Central memory CD8-positive, alpha-beta T cell (primary cell): ENCODE measurements at regions not wholly inside any gene's neighbourhood (a gene's known extent, or its start where the extent isn't known, plus 50 kb on each side); places are given as distances from the start of the nearest gene placed in this dataset.

Source experiments
- ATAC-seq: fragments of 150-1000 bp; cut with Tn5 transposase; replicated peaks from 2 replicates; pipeline ENCODE4 v1.10.0; 2022; ENCODE audit warnings: mild to moderate bottlenecking, moderate FRiP score, moderate number of reproducible peaks; ENCODE audit not compliant: poor library complexity, severe bottlenecking; ENCODE audit errors: extremely low read depth
- DNase-seq, 2 donors: peaks; one replicate each; pipeline ENCODE4 v3.0.0; 2021; ENCODE audit warnings: low spot score in 2 of 2
- H3K27ac Mint-ChIP-seq: one replicate; pipeline ENCODE4 v1.8.0; 2022; ENCODE audit warnings: low read depth, mild to moderate bottlenecking, moderate library complexity, mixed read lengths
- H3K27me3 Mint-ChIP-seq: one replicate; pipeline ENCODE4 v1.8.0; 2022; ENCODE audit warnings: mixed read lengths
- H3K36me3 Mint-ChIP-seq: one replicate; pipeline ENCODE4 v1.8.0; 2022; ENCODE audit warnings: mild to moderate bottlenecking, moderate library complexity, mixed read lengths; ENCODE audit not compliant: insufficient read depth
- H3K4me1 Mint-ChIP-seq: one replicate; pipeline ENCODE4 v1.8.0; 2022; ENCODE audit warnings: mixed read lengths
- H3K4me3 Mint-ChIP-seq: one replicate; pipeline ENCODE4 v1.8.0; 2022; ENCODE audit warnings: mild to moderate bottlenecking, moderate library complexity, mixed read lengths
- H3K9me3 Mint-ChIP-seq: one replicate; pipeline ENCODE4 v1.8.0; 2022; ENCODE audit warnings: mixed read lengths

DNA sequence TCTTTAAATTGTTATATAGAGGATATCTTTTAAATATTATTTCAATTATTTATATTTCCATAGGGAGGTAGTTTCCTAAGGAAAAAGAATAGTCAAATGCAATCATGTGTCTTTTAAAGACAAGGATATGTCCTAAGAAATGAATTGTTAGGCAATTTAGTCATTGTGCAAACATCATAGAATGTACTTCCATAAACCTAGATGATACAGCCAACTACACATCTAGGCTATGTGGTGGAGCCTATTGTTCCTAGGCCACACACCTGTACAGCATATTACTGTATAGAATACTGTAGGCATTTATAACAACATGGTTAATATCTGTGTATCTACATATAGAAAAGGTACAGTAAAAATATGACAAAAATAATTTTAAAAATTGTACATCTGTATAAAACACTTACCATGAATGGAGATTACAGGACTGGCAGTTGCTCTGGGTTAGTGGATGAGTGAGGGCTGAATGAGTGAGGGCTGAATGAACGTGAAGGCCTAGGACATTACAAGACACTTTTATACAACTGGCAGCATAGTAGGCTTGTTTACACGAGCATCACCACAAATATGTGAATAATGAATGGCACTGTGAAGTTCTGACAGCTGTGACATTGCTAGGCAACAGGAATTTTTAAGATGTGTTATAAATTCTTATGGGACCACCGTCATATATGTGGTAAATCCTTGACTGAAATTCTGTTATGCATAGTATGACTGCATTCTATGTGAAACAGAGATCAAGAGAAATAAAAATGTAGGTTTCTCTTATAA is 1879.0 kb upstream of the RAG2 start:
- ATAC-seq (no peak), DNase-seq (no peak)
- Mint-ChIP-seq H3K36me3 (no peaks in the 10 kb centered on the region), H3K9me3 (peaks cover 6% of the 10 kb centered on the region), H3K27ac (no peak overlapping the region), H3K27me3 (no peaks in the 10 kb centered on the region), H3K4me1 (no peaks in the 10 kb centered on the region), H3K4me3 (no peak overlapping the region)

DNA sequence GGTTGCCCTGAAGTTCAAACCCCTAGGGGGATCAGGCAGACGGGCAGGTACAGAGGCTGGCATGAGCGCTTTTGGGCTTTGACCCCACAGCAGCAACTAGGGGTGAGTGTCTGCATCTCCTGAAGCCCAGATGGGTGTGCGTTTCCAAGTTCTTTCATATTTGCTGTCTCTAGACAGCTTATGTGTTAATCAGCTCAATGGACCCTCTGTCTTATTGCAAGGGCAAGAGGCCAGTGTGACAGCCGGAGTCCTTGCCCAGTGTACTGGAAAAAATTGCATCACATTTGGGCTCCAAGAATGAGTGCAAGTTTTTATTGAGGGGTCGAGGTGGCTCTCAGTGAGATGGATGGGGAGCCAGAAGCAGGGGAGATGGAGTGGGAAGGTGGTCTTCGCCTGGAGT is 1863.7 kb upstream of the RAG2 start:
- ATAC-seq, result no peak
- no peak for DNase-seq
- Mint-ChIP-seq H3K4me3 (no peak overlapping the region), H3K27ac (no peak overlapping the region), H3K27me3 (no peaks in the 10 kb centered on the region), H3K36me3 (no peaks in the 10 kb centered on the region), H3K9me3 (peaks cover 12% of the 10 kb centered on the region), H3K4me1 (no peaks in the 10 kb centered on the region)

DNA sequence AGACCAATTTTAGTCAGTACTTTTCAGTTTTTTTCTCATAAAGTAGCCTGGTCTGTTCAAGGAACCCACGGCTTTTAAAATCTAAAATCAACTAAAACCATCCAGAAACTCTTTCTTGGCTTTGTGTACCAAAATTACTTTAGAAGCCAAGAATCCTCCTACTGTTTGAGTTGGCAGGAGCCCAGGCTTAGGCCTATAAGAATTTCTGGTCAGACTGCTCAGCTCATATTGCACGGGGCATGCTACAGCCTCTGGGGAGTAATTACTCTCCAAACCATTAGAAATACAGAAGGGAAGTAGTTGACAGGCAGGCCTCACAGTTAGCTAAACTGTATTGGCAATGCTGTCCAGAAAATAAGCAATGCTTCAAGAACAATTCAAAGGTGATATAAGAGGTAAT is 1862.9 kb upstream of the RAG2 start:
- Mint-ChIP-seq H3K9me3 (peaks cover 16% of the 10 kb centered on the region), H3K4me3 (no peak overlapping the region), H3K36me3 (no peaks in the 10 kb centered on the region), H3K27ac (no peak overlapping the region), H3K27me3 (no peaks in the 10 kb centered on the region), H3K4me1 (no peaks in the 10 kb centered on the region)
- ATAC-seq (no peak), DNase-seq (no peak)

DNA sequence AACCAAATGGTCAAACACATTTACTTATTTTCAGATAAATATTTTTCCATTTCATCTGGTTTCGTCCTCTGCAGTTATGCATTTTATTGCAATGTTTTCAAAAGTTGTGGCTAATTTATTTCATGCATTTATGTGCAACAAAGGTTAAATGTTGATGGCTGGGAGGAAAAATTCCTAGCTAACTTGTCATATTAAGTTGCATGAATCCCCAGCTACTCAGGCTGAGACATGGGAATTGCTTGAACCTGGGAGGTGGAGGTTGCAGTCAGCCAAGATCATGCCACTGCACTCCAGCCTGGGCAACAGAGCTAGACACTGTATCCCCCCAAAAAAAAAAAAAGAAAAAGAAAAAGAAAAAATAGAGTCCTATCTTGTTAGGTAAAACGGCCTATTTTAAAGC is 1862.4 kb upstream of the RAG2 start:
- DNase-seq, result no peak
- Mint-ChIP-seq H3K4me3 (no peak overlapping the region), H3K4me1 (no peaks in the 10 kb centered on the region), H3K27ac (no peak overlapping the region), H3K36me3 (no peaks in the 10 kb centered on the region), H3K27me3 (no peaks in the 10 kb centered on the region), H3K9me3 (peaks cover 14% of the 10 kb centered on the region)
- no peak for ATAC-seq

DNA sequence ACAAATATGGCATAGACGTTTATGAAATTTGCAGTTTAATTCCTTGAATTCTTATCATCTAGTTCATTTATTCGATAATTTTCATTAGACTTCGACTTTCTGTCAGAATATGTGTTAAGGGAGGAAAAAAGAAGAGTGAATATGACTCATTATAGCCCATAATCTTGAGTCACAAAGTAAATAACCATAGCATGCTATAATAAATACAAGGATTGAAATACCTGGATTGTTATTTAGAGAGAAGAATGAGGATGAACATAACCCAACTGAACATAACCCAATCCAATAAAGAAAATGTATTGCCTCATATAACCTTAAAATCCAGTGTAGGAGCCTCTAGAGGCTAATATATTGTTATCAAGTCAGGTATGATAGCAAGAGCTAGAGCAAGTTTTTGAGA is 1858.3 kb upstream of the RAG2 start:
- no peaks in the 10 kb centered on the region for H3K36me3 Mint-ChIP-seq
- H3K4me3 Mint-ChIP-seq, result no peak overlapping the region
- no peaks in the 10 kb centered on the region for H3K4me1 Mint-ChIP-seq
- no peak overlapping the region for H3K27ac Mint-ChIP-seq
- H3K27me3 Mint-ChIP-seq, result no peaks in the 10 kb centered on the region
- DNase-seq (no peak), ATAC-seq (no peak)
- H3K9me3 Mint-ChIP-seq, result peaks cover 23% of the 10 kb centered on the region

DNA sequence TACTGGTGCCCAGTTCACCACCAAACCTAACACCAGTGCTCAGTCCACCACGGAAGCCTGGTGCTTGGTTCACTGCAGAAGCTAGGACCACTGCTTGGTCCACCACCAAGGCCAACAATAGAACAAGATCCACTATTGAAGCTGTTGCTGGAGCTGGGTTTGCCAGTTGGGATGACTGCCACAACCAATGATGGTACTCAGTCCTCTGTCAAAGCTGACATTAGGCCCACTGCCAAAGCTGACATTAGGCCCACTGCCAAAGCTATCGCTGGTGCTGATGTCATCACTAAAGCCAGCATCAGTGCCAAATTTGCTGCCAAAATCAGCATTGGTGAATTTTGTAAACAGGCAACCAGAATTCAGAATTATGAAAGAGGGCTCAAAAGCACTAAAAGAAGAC is 1850.2 kb upstream of the RAG2 start:
- H3K27me3 Mint-ChIP-seq, result no peaks in the 10 kb centered on the region
- no peak for DNase-seq

DNA sequence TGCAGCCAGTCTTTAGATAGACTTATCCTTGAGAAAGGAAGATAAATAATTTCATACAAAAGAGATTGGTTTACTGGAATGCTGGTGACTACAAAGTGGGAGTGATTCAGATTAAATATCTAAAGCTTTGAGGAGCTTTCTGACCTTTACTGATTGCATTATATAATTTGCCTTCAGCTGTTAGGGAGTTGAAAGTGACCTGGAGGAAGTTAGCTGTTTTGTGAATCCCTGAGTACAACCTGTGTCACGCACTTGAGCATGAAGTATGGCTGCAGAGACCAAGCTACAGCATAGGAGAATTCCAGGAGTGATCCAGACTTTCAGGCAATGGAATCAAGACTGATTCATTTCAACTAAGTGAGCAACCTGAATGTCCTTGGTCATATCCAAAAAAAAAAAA is 1848.3 kb upstream of the RAG2 start:
- Mint-ChIP-seq H3K4me1 (no peaks in the 10 kb centered on the region), H3K27ac (no peak overlapping the region), H3K27me3 (no peaks in the 10 kb centered on the region), H3K4me3 (no peak overlapping the region), H3K9me3 (peaks cover 8% of the 10 kb centered on the region), H3K36me3 (no peaks in the 10 kb centered on the region)
- no peak for ATAC-seq
- no peak for DNase-seq

More for the DNA sequence above, 1850.2 kb upstream of the RAG2 start:
- Mint-ChIP-seq H3K9me3 (peaks cover 15% of the 10 kb centered on the region), H3K4me1 (no peaks in the 10 kb centered on the region), H3K36me3 (no peaks in the 10 kb centered on the region), H3K4me3 (no peak overlapping the region), H3K27ac (no peak overlapping the region)
- ATAC-seq, result no peak

DNA sequence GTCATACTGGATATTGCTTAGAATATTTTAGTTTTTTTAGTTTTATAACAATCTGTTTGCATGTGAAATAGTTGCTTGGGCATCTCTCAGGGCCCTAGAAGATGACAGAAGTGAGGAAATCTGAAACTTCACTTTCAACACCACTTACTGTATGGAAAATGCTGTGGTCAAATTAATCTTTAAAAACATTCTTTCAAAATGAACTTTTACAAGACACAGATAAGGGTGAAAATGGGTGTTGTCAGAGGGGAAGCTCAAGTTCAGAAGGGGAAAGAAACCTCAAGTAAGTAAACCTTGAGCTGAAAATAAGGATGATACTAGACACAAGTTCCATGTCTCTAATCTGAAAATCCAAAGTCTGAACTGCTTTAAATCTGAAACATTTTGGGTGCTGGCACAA is 1840.1 kb upstream of the RAG2 start:
- no peaks in the 10 kb centered on the region for H3K4me1 Mint-ChIP-seq
- H3K27me3 Mint-ChIP-seq, result no peaks in the 10 kb centered on the region
- ATAC-seq (no peak), DNase-seq (no peak)
- H3K27ac Mint-ChIP-seq, result no peak overlapping the region
- H3K36me3 Mint-ChIP-seq, result peaks cover 1% of the 10 kb centered on the region
- H3K4me3 Mint-ChIP-seq, result no peak overlapping the region
- peaks cover 24% of the 10 kb centered on the region for H3K9me3 Mint-ChIP-seq

DNA sequence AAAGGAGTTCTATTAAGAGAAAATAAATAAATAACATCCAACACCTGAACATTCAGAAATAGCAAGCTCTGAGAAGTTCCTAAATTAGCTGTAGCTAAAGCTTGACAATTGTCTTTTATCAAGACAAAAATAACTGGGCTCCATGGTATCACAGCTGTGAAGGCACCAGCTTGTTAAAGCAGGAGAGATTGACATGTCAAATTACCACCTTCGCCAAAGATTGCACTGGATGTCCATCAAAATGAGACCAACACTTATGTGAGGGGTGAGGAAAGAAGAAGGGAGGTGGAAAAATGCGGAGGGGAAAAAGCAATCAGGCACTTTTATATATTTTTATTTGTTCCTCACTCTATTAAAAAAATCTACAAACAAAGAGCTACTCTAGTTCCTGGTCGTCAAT is 1827.5 kb upstream of the RAG2 start:
- Mint-ChIP-seq H3K9me3 (peaks cover 16% of the 10 kb centered on the region), H3K4me3 (no peak overlapping the region), H3K36me3 (no peaks in the 10 kb centered on the region), H3K27ac (no peak overlapping the region), H3K27me3 (no peaks in the 10 kb centered on the region), H3K4me1 (no peaks in the 10 kb centered on the region)
- DNase-seq (no peak), ATAC-seq (no peak)

DNA sequence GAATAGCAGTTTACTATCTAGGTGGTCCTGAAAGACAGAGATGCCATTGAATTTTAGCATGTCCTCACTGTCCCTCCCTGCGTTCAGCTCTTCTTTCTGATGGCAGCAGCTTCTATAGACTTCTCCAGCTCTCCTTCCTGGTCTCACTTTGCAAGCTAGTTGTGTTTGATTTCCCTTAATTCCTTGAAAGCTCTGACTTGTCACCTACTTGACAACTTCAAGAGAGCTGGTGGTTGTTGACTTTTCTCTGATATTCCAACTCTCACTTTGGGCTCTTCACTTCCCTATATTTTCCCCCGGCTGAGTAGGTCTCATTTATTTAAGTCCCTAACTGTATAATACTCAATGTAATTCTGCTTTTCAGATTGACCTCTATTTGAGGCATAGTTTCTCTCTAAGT is 1825.0 kb upstream of the RAG2 start:
- H3K36me3 Mint-ChIP-seq, result no peaks in the 10 kb centered on the region
- no peaks in the 10 kb centered on the region for H3K27me3 Mint-ChIP-seq
- no peaks in the 10 kb centered on the region for H3K4me1 Mint-ChIP-seq
- DNase-seq (no peak), ATAC-seq (no peak)
- H3K27ac Mint-ChIP-seq, result no peak overlapping the region
- no peak overlapping the region for H3K4me3 Mint-ChIP-seq
- H3K9me3 Mint-ChIP-seq, result peaks cover 16% of the 10 kb centered on the region

DNA sequence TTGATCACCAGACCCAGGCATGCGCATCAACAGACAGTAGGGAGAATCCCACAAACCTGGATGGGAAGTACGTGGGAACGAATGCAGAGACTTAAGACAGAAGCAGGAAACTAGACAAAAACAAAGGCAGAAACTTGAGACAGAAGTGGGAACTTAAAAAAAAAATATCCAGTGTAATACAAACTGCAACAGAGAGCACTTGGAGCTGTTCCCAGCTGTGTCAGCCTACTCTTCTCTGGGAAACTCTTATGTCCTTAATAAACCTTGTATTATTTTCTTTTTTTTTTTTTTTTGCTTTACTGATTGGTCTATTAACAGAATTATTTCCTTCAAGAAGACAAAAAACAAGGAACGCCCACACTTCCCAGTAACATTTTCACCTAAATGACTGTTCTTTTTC is 1818.1 kb upstream of the RAG2 start:
- Mint-ChIP-seq H3K9me3 (peaks cover 44% of the 10 kb centered on the region), H3K4me3 (no peak overlapping the region), H3K27ac (no peak overlapping the region), H3K27me3 (no peaks in the 10 kb centered on the region), H3K4me1 (no peaks in the 10 kb centered on the region), H3K36me3 (peaks cover 1% of the 10 kb centered on the region)
- no peak for DNase-seq
- ATAC-seq, result no peak

DNA sequence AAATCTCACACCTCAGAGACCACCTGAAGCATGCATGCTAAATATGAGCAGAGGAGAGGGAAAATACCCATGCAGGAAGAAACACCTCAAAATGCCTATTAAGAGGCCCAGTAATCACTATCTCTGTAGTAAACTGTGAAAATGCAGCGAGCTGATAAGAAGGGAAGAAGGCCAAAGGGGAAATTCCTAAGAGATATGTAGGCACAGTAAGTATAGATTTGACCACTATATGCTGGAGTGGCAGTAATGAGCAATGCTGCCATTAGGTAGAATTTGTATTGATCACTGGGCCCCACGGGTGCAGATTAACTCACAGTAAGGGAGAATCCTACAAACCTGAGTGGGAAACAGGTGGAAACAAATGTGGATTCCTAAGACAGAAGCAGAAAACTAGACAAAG is 1813.1 kb upstream of the RAG2 start:
- no peak for DNase-seq
- no peaks in the 10 kb centered on the region for H3K4me1 Mint-ChIP-seq
- ATAC-seq, result no peak
- peaks cover 41% of the 10 kb centered on the region for H3K9me3 Mint-ChIP-seq
- no peak overlapping the region for H3K27ac Mint-ChIP-seq
- H3K27me3 Mint-ChIP-seq, result no peaks in the 10 kb centered on the region
- no peak overlapping the region for H3K4me3 Mint-ChIP-seq
- H3K36me3 Mint-ChIP-seq, result peaks cover 3% of the 10 kb centered on the region

DNA sequence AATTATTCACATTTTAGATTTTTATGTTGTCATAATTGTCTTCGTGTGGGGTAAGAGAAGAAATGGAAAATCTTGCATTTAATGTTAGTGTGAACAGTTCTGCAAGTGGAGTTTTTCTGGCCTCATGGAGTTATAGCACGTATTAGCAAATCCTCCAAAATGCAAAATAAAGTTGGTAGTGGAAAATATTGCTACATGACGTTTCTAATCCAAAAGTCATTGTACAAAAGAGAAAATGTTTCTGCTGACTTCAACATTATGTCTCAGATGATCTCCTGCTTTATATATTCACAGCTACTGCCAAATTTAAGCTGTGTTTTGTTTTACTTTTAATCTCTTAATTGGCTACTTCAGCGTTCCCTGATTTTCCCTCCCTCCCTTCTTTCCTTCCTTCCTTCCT is 1804.0 kb upstream of the RAG2 start:
- no peaks in the 10 kb centered on the region for H3K4me1 Mint-ChIP-seq
- H3K36me3 Mint-ChIP-seq, result no peaks in the 10 kb centered on the region
- DNase-seq (no peak), ATAC-seq (no peak)
- no peak overlapping the region for H3K27ac Mint-ChIP-seq
- H3K27me3 Mint-ChIP-seq, result no peaks in the 10 kb centered on the region
- no peak overlapping the region for H3K4me3 Mint-ChIP-seq
- H3K9me3 Mint-ChIP-seq, result peaks cover 23% of the 10 kb centered on the region
